OCI-LY1 (cell line): ENCODE measurements at regions not wholly inside any gene's neighbourhood (a gene's known extent, or its start where the extent isn't known, plus 50 kb on each side); places are given as distances from the start of the nearest gene placed in this dataset.
"Not testable (repeated sequence)": the region's sequence is repeated elsewhere in the genome, so short reads cannot be mapped to it uniquely, and the experiment has no call there.

ENCODE experiments used
- H2AFZ ChIP-seq: fragments of 200-600 bp; sonication (generic), shearing (Covaris generic); 2 replicates; pipeline ENCODE4 v1.6.0; 2014; ENCODE audit warnings: antibody characterized with exemption, mild to moderate bottlenecking, low read length
- H3F3A ChIP-seq: fragments of 200-600 bp; sonication (generic), shearing (Covaris generic); 2 replicates; pipeline ENCODE4 v1.6.0; 2014; ENCODE audit warnings: mild to moderate bottlenecking, antibody characterized with exemption, low read length, moderate library complexity; ENCODE audit not compliant: insufficient read depth
- H3K27ac ChIP-seq: fragments of 200-600 bp; sonication (generic); 2 replicates; pipeline ENCODE4 v1.5.1; 2014; ENCODE audit warnings: low read length, mixed run types, mild to moderate bottlenecking, low read depth; ENCODE audit not compliant: poor library complexity, severe bottlenecking
- H3K27me3 ChIP-seq: fragments of 200-600 bp; sonication (generic); 2 replicates; pipeline ENCODE4 v1.6.0; 2014; ENCODE audit warnings: antibody characterized with exemption, mild to moderate bottlenecking, low read length, moderate library complexity; ENCODE audit not compliant: insufficient read depth
- H3K36me3 ChIP-seq: fragments of 200-600 bp; sonication (generic); 2 replicates; pipeline ENCODE4 v1.6.1; 2014; ENCODE audit warnings: mild to moderate bottlenecking, antibody characterized with exemption, low read length, moderate library complexity, mixed read lengths; ENCODE audit not compliant: insufficient read depth
- H3K4me1 ChIP-seq: fragments of 200-600 bp; sonication (generic); 2 replicates; pipeline ENCODE4 v1.5.1; 2014; ENCODE audit warnings: mild to moderate bottlenecking, low read length, moderate library complexity; ENCODE audit not compliant: insufficient read depth, severe bottlenecking
- H3K4me2 ChIP-seq: fragments of 200-600 bp; sonication (generic), shearing (Covaris generic); 2 replicates; pipeline ENCODE4 v1.6.1; 2014; ENCODE audit warnings: low read length
- H3K4me3 ChIP-seq: fragments of 200-600 bp; sonication (generic); 2 replicates; pipeline ENCODE4 v1.5.1; 2014; ENCODE audit warnings: low read length, low read depth, mild to moderate bottlenecking, mixed read lengths; ENCODE audit not compliant: poor library complexity, severe bottlenecking
- H3K79me2 ChIP-seq: fragments of 200-600 bp; shearing (Covaris generic); 2 replicates; pipeline ENCODE4 v1.6.1; 2016; ENCODE audit warnings: mixed run types, low read length, mixed read lengths; ENCODE audit not compliant: insufficient read depth
- H3K9ac ChIP-seq: fragments of 200-600 bp; sonication (generic), shearing (Covaris generic); 2 replicates; pipeline ENCODE4 v1.6.1; 2014; ENCODE audit warnings: mild to moderate bottlenecking, low read length, mixed read lengths
- H3K9me2 ChIP-seq: fragments of 200-600 bp; sonication (generic), shearing (Covaris generic); 2 replicates; pipeline ENCODE4 v1.6.1; 2014; ENCODE audit warnings: low read depth, mild to moderate bottlenecking, low read length, mixed read lengths
- H3K9me3 ChIP-seq: fragments of 200-600 bp; shearing (Covaris generic); 2 replicates; pipeline ENCODE4 v1.6.1; 2014; ENCODE audit warnings: low read length, mixed read lengths
- H4K20me1 ChIP-seq: fragments of 200-600 bp; sonication (generic), shearing (Covaris generic); 2 replicates; pipeline ENCODE4 v1.6.0; 2016; ENCODE audit warnings: mild to moderate bottlenecking, low read length; ENCODE audit not compliant: insufficient read depth
- CTCF ChIP-seq: fragments of 200-600 bp; sonication (generic), shearing (Covaris generic); IDR thresholded peaks from 2 replicates; pipeline ENCODE4 v1.5.1; 2017; ENCODE audit warnings: mild to moderate bottlenecking, antibody characterized with exemption, low read length, moderate library complexity, mixed read lengths
- EZH2 ChIP-seq: fragments of 200-600 bp; sonication (generic), shearing (Covaris generic); IDR thresholded peaks from 2 replicates; pipeline ENCODE4 v1.8.0; 2017; ENCODE audit warnings: borderline replicate concordance, mixed run types, mild to moderate bottlenecking, antibody characterized with exemption, low read length, moderate library complexity, mixed read lengths

DNA sequence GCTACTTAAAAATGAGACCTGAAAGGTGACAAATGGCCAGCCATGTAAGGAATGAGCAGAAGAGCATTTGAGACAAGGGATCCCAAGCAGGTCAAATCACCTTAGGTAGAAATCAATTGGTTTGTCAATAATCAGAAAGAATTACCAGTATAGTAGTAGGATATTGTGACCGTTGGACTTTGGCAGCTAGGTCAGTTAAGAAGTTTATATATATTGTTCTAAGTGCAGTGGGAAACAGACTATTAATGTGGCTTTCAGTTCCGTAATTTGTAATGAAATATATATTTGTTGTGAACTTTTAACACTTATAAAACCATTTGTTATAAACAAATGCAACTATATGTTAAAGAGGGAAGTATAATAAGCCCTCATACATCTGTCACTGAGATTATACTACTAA lies 807.9 kb upstream of the SPRY2 start:
- Histone ChIP-seq H3K4me1 (no peaks in the 10 kb centered on the region), H3K79me2 (no peaks in the 10 kb centered on the region), H3K9me2 (no peaks in the 10 kb centered on the region), H3K9me3 (no peaks in the 10 kb centered on the region), H3K36me3 (no peaks in the 10 kb centered on the region), H4K20me1 (no peaks in the 10 kb centered on the region), H2AFZ (no peak overlapping the region), H3K4me2 (no peak overlapping the region), H3K27me3 (no peaks in the 10 kb centered on the region), H3F3A (no peaks in the 10 kb centered on the region), H3K9ac (no peak overlapping the region), H3K4me3 (no peak overlapping the region), H3K27ac (no peak overlapping the region)
- TF ChIP-seq EZH2 = no peak
- no peak for TF ChIP-seq CTCF

DNA sequence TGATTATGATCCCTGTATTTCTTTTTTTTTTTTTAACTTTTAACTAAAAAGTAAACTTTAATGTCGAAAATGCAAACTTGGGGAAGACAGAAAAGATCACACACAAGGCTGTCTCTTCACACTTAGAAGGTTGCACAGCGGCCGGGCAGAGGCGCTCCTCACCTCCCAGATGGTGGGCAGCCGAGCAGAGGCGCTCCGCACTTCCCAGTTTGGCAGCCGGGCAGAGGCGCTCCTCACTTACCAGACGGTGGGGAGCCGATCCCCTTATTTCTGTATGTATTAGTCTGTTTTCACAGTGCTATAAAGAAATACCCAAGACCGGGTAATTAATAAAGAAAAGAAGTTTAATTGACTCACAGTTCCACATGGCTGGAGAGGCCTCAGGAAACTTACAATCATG lies 805.6 kb upstream of the SPRY2 start:
- H3K27me3 ChIP-seq, H3K4me1 ChIP-seq, H3K9me2 ChIP-seq, H3F3A ChIP-seq, H3K4me3 ChIP-seq, H2AFZ ChIP-seq, H3K9me3 ChIP-seq, H3K36me3 ChIP-seq, H3K79me2 ChIP-seq, H4K20me1 ChIP-seq, H3K4me2 ChIP-seq, H3K27ac ChIP-seq, H3K9ac ChIP-seq: not testable (repeated sequence)

DNA sequence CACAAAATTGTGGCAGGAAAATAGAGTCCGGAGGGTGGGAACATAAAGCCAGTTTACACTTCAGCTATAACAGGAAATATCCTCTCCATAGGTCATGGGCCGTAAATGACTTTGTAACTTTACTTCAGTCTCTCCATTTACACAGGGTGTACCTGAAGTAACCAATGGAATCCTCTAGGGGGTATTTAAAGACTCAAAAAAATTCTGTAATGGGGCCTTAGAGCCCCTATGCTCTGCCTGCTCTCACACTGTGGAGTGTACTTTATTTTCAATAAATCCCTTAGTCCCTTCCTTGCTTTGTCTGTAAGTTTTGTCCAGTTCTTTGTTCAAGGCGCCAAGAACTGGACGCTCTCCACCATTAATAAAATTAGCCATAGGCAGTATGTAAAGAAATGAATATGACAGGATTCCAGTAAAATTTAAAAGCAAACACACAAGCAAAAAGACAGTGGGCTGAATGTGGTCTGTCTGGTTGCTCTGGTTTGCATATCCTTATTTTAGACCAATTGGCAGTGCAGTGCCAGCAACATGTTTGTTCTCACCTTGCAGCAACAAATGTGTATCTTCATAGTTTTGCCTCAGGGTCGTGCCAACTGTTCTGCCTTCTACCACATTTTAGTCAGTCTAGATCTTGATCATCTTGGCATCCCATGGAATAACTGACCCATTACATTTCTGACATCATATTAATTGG lies 801.5 kb upstream of the SPRY2 start:
- no peak overlapping the region for H3K4me3 ChIP-seq
- TF ChIP-seq CTCF (peak; percentile 17; the same call in 1 of the 2 replicates), EZH2 (no peak)
- no peaks in the 10 kb centered on the region for H3K4me1 ChIP-seq
- no peaks in the 10 kb centered on the region for H3K36me3 ChIP-seq
- no peaks in the 10 kb centered on the region for H4K20me1 ChIP-seq
- no peaks in the 10 kb centered on the region for H3K79me2 ChIP-seq
- no peaks in the 10 kb centered on the region for H3F3A ChIP-seq
- no peak overlapping the region for H2AFZ ChIP-seq
- no peaks in the 10 kb centered on the region for H3K27me3 ChIP-seq
- H3K9me2 ChIP-seq = no peaks in the 10 kb centered on the region
- no peak overlapping the region for H3K9ac ChIP-seq
- H3K9me3 ChIP-seq = no peaks in the 10 kb centered on the region
- H3K4me2 ChIP-seq = no peak overlapping the region
- no peak overlapping the region for H3K27ac ChIP-seq

- no peaks in the 10 kb centered on the region for H3K9me2 ChIP-seq
- TF ChIP-seq EZH2 (no peak), CTCF (no peak)
- H4K20me1 ChIP-seq = no peaks in the 10 kb centered on the region
- H3F3A ChIP-seq = no peaks in the 10 kb centered on the region
- H3K27me3 ChIP-seq = no peaks in the 10 kb centered on the region
- H3K4me2 ChIP-seq = no peak overlapping the region
- H3K79me2 ChIP-seq = no peaks in the 10 kb centered on the region
- no peak overlapping the region for H3K27ac ChIP-seq
- H3K4me1 ChIP-seq = no peaks in the 10 kb centered on the region
- H3K4me3 ChIP-seq = no peak overlapping the region
- H3K9me3 ChIP-seq = no peaks in the 10 kb centered on the region
- no peak overlapping the region for H3K9ac ChIP-seq
- no peaks in the 10 kb centered on the region for H3K36me3 ChIP-seq
- no peak overlapping the region for H2AFZ ChIP-seq
These were observed 799.7 kb upstream of the SPRY2 start for GRCh38 chr13:81140675-81141074.
